HG03159 (cell line): ENCODE measurements at regions not wholly inside any gene's neighbourhood (a gene's known extent, or its start where the extent isn't known, plus 50 kb on each side); places are given as distances from the start of the nearest gene placed in this dataset.

ENCODE experiments used
- ATAC-seq: cut with Tn5 transposase; IDR thresholded peaks from one replicate; pipeline ENCODE4 v1.9.1; 2021; ENCODE audit warnings: mild to moderate bottlenecking, moderate library complexity; ENCODE audit not compliant: unreplicated experiment

DNA sequence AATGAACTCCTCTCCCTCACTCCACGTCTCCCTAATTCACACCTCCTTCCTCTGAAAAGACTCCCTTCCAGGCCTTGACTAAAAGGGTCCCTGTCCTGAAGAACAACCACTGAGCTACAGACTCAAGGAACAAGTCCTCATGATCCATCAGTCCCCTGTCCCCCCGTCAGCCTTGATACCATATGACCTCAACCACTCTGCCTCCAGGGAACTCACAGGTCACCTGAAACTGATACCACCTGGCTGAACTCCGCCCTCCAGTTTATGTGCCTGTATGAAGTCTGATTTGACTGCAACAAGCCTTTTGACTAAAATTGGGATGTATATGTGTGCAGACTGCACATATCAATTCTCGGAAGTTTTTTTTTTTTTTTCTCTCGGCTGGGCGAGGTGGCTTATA, 88.7 kb downstream of the UGCG start:
- ATAC-seq = peak; percentile 36

DNA sequence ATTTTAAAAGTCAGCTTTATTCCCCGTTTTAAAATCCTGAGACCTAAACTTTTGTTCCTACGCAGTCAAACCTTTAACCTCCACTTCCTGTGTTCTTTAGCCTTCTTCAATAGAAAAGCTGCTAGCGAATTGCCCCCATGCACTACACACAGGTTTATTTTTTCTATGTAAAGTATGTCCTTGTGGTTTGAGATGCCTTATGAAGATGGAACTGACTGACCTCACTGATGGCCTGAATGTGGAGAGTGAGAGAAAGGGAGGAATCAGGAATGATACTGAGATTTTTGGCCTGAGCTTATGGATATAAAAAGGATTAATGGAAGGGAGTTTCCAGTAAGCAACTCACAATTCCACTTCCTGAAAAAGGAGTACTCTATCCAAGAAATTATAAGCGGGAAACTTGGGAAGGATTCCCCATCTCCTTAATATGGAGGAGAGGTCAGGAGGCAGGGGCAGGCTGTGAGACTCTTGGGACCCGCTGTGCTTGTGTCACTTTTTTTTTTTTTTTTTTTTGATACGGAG, 89.5 kb downstream of the UGCG start:
- no peak for ATAC-seq
